Fibroblast of skin of right biceps (primary cell): ENCODE measurements at regions not wholly inside any gene's neighbourhood (a gene's known extent, or its start where the extent isn't known, plus 50 kb on each side); places are given as distances from the start of the nearest gene placed in this dataset.
"Not testable (repeated sequence)": the region's sequence is repeated elsewhere in the genome, so short reads cannot be mapped to it uniquely, and the experiment has no call there.

Source experiments
- DNase-seq: peaks from one replicate; pipeline ENCODE4 v3.0.0-alpha.2; 2013

DNA sequence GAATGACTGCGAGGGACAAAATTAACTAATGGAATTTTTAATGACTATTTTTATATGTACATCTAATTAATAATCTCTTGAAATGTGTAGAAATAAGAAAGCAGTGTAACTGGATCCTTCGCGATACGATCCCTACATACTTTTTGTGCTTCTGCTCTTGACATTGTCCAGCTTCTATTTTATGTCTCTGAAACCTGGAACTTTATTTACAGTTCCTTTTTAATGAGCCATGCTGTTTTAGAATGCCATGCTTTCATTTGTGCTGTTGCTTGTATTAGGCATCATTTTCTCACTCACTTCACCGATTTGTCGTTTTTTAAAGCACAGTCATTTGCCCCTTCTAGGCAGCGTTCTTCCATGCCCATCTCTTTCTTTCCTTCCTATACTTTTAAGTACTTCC is 301.3 kb downstream of the EDEM1 start:
- DNase-seq: no peak

DNA sequence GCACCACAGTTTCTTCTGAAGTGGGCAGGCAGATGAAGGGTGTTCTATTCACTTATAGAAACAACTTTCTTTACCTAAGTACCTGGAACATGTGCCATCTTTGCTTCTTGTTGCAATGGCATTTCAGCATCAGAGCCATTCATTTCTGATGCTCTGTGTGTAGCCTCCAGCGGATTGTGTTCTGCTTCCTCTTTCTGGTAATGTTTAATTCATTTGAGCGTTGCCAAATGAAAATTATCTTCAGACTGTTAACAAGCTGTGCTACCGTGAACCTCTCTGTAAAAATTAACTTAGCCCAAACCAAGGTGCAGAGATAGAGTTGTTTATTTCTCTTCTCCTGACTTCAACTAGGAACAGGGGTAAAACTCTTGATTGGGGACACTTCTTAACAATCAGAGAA is 302.0 kb downstream of the EDEM1 start:
- DNase-seq: no peak

DNA sequence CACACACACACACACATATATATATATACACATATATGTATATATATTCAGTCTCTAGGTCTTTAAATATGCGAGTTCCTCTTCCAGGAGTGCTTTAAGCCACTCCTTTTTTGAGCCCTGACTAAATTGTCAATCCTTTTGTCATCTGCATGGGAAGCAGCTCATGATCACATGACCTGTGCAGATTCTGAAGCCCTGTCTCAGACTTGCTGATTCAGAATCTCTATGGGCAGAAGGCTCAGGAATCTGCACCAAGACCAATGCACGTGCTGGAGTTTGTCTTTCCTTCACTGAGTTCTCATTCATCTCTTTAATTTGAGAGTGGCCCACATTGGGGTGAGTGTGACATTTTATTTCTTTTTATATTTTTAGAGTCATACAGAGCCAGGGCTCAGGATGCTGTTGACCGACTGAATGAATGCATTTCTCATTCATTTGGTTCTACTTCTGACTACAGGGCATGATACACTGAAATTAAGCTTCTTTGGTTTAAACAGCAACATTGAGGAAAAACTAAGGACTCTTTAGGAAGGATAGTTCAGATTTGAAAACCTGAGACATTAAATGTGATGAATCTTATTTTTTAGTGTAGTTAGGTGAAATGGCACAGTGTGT is 307.5 kb downstream of the EDEM1 start:
- no peak for DNase-seq

DNA sequence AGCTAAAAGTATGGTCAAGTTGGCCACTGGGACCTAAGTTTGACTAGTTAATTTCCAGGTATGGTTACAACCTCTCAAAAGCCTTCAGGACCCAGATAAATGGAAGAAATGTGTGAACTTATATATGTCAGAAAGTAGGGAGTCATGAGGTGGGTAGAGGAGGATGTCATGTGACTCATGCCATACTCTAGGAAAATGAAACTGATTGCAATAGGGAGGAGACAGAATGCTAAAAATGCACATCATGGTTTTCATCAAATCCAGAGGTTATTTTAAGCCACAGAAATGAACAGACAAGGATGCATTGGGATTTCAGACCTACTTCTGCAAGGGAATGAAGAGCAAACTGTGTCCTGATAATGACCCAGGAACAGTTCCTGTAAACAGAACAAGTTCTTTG is 310.0 kb downstream of the EDEM1 start:
- no peak for DNase-seq

DNA sequence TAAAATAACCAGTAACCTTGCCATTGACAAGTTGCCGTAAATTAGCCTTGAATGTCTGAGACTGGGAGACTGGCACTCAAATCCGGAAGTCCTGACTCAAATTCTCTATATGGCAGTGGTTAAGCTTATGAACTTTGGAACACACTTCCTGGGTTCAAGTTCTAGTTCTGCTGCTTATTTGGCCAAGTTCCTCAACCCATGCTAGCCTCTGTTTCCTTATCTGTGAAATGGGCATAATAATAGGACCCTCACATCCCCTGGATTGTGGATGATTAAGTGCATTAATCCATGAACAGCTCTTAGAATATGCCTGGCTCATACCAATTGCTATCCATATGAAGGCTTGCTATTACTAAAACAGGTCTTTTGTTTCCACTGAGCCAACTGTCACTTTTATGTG is 311.5 kb downstream of the EDEM1 start:
- no peak for DNase-seq

DNA sequence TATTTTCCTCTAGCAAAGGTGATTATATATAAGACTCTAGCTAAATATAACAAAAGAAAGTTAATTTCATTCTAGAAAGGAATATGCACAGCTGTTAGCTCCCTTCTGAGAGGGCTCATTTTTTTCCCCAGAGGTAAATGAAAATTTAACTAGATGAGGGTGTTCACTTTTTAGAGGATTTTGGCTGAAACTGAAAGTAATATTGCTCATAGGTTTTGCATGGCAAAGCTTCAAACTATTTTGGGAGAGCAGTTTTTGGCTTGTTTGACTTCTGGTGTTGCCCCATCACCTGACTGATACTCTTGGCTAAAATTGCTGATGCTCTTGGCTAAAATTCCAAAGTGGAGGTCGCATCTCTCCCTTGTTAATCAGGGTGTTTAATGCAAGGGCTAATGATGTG is 311.9 kb downstream of the EDEM1 start:
- no peak for DNase-seq

DNA sequence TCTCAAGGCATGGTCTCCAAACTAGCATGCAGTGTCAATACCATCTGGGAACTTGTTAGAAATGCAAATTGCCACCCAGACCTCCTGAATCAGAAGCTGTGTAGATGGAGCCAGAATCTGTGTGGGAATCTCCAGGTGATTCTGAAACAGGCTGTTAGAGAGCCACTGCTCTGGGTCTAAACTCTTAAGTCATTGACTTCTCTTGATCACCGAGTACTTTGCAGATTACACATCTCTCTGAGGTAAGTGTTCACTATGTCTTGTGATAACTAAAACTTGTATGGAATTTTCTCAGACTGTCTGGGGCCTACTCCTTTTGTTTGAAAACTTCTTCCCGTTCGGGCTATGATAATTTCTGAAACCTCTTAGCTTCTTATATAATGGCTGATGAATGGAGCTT is 315.6 kb downstream of the EDEM1 start:
- DNase-seq: no peak

DNA sequence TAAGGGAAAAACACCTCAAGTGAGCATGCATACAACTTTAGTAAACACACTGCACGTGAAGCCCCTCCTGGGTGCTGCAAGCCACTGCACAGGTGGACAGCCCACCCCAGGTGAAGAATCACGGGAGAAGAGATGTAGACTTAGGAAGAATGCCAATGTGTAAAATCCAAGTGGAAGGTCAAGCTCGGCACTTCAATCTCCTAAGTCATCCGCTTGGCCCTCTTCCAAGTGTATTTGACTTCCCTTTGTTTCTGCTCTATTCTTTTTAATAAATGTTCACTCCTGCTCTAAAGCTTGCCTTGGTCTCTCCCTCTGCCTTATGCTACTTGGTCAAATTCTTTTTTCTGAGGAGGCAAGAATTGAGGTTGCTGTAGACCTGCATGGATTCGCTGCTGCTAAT is 316.6 kb downstream of the EDEM1 start:
- no peak for DNase-seq

DNA sequence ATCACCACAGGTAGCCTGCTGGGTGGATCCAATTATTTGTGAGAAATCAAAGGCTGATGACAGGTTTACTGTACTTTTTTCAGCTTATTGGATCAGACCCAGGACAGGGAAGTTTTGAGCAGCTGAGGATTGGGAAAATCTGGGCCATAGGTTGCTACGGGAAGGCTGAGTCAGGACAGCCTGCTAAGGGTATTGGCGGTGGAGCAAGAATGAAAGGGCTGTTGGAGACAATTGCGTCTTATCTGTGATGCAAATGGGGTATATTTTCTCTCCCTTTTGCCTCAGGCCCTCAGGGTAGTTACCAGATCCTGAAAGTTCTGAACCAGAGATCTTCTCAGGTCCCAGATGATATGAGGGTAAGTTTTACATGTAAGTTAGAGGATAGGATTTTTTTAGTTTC is 317.7 kb downstream of the EDEM1 start:
- DNase-seq: no peak

DNA sequence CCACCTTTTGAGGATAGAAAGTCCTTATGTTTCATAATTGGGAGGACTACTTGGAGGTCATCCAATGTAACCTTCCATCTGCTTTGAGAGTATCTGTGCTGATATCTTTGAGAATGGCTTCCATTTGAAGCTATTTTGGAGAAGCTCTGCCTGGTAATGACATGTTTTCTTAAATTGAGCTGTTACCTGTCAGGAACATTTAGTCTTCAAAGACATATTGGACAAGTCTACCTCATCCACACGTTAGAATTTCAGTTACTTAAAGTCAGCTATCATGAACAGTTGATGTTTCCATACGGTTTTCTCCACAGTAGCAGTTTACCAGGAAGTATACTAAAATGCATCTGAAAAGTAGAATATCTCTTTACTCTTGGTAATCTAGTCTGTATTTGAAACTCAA is 318.5 kb downstream of the EDEM1 start:
- DNase-seq: no peak

DNA sequence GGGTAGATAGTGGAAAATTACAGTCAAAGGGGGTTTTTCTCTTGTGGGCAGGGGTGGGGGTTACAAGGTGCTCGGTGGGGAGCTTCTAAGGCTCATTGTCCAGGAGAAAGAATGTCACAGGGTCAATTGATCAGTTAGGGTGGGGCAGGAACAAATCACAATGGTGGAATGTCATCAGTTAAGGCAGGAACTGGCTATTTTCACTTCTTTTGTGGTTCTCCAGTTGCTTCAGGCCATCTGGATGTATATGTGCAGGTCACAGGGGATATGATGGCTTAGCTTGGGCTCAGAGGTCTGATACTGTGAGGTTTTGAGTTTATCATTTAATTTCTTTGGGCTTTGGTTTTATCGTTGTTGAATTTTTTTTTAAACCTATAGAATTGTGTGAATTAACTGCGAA is 321.4 kb downstream of the EDEM1 start:
- not testable (repeated sequence) for DNase-seq

DNA sequence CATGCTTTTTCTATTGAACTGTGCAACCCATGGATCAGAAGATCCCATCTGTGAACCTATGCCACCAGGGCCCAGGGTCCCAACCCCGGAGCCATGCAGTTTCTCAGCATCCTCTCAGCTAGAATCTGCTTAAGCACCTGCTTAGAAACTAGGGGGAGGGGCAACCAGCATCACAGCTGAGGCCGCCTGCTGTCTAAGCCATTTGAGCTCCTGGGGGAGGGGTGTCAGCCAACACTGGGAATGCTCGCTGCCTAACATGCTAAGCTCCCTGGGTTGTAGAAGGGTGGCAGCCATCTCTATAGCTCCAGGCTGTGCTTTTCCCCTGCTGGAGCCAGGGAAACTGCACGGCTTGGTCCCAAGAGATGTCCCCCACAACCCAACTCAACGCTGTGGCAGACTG is 322.8 kb downstream of the EDEM1 start:
- no peak for DNase-seq

DNA sequence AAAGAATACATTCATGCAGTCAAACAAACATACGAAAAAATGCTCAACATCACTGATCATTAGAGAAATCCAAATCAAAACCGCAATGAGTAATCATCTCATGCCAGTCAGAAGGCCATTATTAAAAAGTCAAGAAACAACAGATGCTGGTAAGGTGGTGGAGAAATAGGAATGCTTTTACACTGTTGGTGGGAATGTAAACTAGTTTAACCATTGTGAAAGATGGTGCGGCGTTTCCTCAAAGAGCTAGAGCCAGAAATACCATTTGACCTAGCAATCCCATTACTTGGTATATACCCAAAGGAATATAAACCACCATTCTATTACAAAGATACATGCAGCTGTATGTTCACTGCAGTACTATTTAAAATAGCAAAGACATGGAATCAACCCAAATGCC is 330.4 kb downstream of the EDEM1 start:
- no peak for DNase-seq

DNA sequence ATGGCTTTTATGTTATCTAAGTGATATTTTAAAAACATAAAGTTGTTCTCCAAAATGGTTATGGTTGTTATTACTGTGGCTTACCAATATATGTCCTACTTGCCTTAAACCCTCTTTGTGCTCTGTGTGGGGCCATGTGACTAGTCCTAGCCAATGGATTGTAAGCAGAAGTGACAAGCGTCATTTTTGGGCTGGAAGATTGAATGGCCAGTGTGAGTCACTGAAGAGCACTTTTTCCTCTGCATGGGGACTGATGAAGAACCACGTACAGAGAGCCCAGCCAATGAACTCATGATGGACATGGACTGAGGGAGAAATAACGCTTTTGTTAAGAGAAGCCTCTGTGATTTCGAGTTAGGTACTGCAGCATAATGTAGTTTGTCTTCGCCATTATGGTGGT is 332.7 kb downstream of the EDEM1 start:
- no peak for DNase-seq

DNA sequence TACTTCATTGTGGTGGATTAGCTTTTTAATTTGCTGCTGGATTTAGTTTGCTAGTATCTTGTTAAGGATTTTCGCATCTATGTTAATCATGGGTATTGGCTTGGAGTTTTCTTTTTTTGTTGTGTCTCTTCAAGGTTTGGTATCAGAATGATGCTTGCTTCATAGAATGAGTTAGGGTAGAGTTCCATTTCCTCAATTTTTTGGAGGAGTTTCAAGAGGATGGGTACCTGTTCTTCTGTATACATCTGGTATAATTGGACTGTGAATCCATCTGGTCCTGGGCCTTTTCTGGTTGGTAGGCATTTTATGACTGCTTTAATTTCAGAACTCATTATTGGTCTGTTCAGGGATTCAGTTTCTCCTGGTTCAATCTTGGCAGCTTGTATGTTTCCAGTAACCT is 335.6 kb downstream of the EDEM1 start:
- no peak for DNase-seq

DNA sequence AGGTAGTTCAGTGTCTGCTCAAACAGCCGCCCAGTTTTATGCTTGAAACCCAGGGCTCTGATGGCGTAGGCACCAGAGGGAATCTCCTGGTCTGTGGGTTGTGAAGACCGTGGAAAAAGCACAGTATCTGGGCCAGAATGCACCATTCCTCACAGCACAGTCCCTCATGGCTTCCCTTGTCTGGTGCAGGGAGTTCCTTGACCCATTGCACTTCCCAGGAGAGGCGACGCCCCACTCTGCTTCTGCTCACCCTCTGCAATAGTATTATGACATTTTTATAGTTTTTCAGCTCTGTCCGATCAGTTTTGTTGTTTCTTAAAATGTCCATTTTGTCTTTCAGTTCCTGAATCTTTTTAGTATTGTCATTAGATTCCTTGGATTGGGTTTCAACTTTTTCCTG is 343.5 kb downstream of the EDEM1 start:
- DNase-seq: no peak

DNA sequence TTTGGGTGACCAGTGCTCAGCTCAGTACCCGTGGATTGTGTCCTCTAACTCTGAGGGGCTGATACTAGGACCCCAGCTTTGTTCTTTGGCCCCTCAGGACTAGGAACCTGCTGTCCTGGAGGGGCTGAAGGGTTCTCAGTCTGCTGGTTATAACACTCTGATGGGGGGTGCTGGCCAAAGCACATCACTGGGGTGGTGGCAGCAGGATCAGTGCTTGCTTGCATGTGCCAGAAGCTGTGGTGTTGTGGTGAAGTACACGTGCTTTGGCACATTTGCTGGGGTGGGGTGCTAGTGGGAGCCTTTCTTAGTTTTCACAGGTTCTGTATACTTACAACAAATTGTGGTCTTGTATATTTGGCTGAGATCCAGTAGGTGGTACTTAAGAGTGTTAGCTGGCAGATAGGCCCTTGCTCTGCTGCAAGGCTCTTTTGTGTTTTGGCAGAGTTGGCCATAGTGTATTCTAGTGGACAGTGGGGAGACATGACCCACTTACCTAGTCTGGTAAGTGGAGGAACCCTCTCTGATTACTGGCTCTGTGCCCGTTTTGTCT is 344.3 kb downstream of the EDEM1 start:
- DNase-seq: no peak

DNA sequence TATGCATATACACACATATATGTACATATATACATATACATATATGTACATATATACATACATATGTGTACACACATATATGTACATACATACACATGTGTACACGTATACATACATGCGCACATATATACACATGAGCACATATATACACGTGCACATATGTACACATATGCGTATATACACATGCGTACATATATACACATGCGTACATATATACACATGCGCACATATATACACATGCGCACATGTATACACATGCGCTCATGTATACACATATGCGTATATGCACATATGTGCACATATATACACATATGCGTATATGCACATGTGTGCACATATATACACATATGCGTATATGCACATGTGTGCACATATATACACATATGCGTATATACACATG is 353.0 kb downstream of the EDEM1 start:
- DNase-seq: no peak

DNA sequence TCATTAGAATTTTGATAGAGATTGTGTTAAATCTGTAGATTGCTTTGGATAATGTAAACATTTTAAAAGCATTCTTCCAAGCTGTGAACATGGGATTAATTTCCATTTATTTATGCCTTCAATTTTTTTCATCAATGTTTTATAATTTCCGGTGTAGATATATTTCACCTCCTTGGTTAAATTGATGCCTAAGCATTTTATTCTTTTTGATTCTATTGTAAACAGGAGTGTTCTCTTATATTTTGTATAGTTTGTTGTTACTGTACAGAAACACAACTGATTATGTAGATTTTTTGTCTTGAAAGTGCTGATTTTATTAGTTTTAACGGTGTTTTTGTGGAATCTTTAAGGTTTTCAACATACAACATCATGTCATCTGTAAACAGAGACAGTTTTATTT is 355.0 kb downstream of the EDEM1 start:
- DNase-seq: no peak

DNA sequence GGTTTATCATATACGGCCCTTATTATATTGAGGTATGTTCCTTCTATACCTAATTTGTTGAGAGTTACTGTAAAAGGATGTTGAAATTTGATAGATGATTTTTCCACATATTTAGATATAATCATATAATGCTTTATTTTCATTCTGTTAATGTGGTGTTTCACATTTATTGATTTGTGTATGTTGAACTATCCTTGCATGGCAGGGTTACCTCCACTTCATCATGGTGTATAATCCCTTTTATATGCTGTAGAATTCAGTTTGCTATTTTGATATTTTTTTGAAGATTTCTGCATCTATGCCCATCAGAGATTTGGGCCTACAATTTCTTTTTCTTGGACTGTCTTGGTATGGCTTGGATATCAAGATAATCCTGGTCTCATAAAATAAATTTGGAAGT is 355.5 kb downstream of the EDEM1 start:
- no peak for DNase-seq

DNA sequence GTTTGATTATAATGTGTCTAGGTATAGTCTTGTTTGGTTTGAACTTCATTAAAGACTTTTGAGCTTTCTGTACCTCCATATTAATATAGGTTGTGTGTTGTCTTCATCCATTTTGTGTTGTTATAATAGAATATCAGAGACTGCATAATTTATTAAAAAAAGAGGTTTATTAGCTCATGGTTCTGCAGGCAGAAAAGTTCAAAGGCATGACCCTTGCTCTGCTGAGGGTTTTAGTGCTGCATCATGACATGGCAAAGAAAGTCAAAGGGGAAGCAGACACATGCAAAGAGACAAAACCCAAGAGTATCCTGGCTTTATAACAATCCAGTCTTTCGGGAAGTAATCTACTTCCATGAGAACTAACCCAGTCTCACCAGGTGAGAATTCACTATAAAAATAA is 358.2 kb downstream of the EDEM1 start:
- DNase-seq: no peak

DNA sequence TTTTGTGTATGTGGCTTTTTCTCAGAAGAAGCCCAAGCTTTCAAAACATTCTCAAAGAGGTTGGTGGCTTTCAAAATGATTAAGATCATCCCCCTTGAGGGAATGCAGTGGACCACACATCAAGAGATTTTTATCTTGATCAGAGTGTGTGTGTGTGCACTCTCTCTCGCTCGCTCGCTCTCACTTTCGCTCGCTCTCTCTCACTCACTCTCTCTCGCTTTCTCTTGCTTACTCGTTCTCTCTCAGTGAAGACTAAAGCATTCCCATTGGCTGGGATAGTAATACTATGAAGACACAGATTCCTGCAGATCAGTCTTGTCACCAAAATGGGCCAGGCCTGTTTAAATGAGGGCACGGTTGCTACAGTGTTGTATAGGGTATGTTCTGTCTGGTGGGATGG is 365.7 kb downstream of the EDEM1 start:
- no peak for DNase-seq

DNA sequence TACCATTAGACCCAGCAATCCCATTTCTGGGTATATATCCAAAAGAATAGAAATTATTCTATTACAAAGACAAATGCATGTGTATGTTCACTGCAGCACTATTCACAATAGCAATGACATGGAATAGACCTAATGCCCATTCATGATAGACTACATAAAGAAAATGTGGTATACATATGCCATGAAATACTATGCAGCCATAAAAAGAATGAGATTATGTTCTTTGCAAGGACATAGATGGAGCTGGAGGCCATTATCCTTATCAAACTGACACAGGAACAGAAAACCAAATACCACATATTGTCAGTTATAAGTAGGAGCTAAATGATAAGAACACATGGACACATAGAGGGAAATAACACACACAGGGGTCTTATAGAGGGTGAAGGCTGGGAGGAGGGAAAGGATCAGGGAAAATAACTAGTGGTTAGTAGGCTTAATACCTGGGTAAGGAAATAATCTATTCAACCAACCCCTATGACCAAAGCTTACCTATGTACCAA is 366.8 kb downstream of the EDEM1 start:
- DNase-seq: no peak

DNA sequence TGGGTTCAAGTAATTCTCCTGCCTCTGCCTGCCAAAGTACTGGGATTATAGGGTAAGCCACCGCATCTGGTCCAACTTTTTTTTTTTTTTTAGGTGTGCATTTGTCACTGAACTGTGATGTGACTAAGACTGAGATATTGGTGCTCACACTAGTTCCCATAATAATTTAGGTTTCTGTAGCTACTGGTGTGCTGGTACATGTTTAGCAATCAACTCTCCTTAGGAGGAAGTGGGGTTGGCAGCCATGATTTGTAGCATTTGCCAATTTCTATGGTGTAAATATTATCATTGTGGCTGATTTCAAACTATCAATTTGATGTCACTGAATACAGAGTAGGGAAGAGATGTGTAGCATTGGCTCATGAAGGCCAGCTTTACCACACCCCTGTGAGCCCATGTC is 372.7 kb downstream of the EDEM1 start:
- DNase-seq: no peak

DNA sequence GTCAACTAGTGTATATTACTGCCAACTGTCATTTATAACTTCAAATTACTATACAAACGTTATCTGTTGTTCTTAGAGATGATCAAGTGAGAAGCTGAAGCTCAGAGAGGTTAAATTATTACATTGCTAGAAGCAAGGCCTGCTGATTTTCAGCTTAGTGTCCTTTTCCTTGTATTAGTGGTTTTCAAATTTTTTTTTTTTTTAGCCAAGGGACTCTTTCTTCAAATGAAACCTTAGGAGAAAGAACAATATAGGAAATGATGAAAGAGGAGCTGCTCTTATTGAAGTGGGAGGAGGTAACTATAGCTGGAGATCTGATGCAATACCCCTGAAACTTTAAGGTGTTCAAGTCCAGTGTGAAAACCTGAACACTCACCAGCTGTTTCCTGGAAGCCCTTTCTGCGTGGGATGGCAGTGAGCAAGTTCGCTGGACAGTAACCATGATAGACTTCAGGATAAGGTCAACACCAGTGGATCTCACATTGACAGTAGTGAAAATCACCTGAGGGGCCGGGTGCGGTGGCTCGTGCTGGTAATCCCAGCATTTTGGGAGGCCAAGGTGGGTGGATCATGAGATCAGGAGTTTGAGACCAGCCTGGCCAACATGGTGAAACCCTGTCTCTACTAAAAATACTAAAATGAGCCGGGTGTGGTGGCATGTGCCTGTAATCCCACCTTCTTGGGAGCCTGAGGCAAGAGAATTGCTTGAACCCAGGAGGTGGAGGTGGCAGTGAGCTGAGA is 376.2 kb downstream of the EDEM1 start:
- DNase-seq: no peak
